ENCODE measurements at regions not wholly inside any gene's neighbourhood (a gene's known extent, or its start where the extent isn't known, plus 50 kb on each side); places are given as distances from the start of the nearest gene placed in this dataset.

GRCh38 chr17:53941231-53941630 lies 118.5 kb downstream of the KIF2B start:
- Histone ChIP-seq H3K4me3 (ENCODE audit: low read depth, low read length, poor library complexity, severe bottlenecking) (no peak overlapping the region), H2AFZ (ENCODE audit: low read length) (no peak overlapping the region), H3K36me3 (ENCODE audit: insufficient read depth, low read length) (no peaks in the 10 kb centered on the region), H3K9me3 (ENCODE audit: low read length) (no peaks in the 10 kb centered on the region), H3K79me2 (ENCODE audit: insufficient read depth, low read length) (no peaks in the 10 kb centered on the region), H3F3A (ENCODE audit: insufficient read depth, low read length) (no peaks in the 10 kb centered on the region), H3K4me1 (ENCODE audit: insufficient read depth, low read length, severe bottlenecking) (no peaks in the 10 kb centered on the region), H3K9ac (ENCODE audit: low read length) (no peak overlapping the region), H3K27me3 (ENCODE audit: insufficient read depth, low read length) (no peaks in the 10 kb centered on the region), H3K27ac (ENCODE audit: low read depth, low read length, poor library complexity, severe bottlenecking) (no peak overlapping the region), H3K4me2 (ENCODE audit: low read length) (no peak overlapping the region), H4K20me1 (ENCODE audit: insufficient read depth, low read length) (no peaks in the 10 kb centered on the region), H3K9me2 (ENCODE audit: low read depth, low read length) (no peaks in the 10 kb centered on the region)
- no peak for TF ChIP-seq EZH2 (IDR thresholded peaks at IDR 0.05; ENCODE audit: borderline replicate concordance, low read length)
- no peak for TF ChIP-seq CTCF (IDR thresholded peaks at IDR 0.05; ENCODE audit: low read length)

DNA sequence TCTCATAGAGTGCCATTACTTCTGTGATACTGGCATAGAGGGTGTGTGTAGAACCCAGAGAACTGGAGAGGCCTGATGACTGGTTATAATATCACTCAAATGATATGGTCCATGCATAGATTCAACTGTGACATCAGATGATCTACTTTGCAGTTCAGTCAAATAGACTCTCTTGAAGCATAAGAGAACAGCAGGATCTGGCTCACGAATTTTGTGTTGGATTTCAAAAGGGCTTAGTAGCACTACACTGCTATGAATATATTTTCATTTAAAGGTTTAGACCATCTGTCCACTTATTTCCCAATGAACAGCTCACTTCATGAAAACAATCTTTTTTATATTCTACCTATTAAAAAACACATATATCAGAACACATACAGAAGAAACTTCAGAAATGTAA lies 119.7 kb downstream of the KIF2B start:
- Histone ChIP-seq H3K9me2 (ENCODE audit: low read depth, low read length) (no peaks in the 10 kb centered on the region), H3K9ac (ENCODE audit: low read length) (no peak overlapping the region), H3K4me3 (ENCODE audit: low read depth, low read length, poor library complexity, severe bottlenecking) (no peak overlapping the region), H3K36me3 (ENCODE audit: insufficient read depth, low read length) (no peaks in the 10 kb centered on the region), H3K4me1 (ENCODE audit: insufficient read depth, low read length, severe bottlenecking) (no peaks in the 10 kb centered on the region), H3K4me2 (ENCODE audit: low read length) (no peak overlapping the region), H3K79me2 (ENCODE audit: insufficient read depth, low read length) (no peaks in the 10 kb centered on the region), H3F3A (ENCODE audit: insufficient read depth, low read length) (no peaks in the 10 kb centered on the region), H4K20me1 (ENCODE audit: insufficient read depth, low read length) (no peaks in the 10 kb centered on the region), H3K9me3 (ENCODE audit: low read length) (no peaks in the 10 kb centered on the region), H3K27ac (ENCODE audit: low read depth, low read length, poor library complexity, severe bottlenecking) (no peak overlapping the region), H2AFZ (ENCODE audit: low read length) (no peak overlapping the region), H3K27me3 (ENCODE audit: insufficient read depth, low read length) (no peaks in the 10 kb centered on the region)
- no peak for TF ChIP-seq EZH2 (IDR thresholded peaks at IDR 0.05; ENCODE audit: borderline replicate concordance, low read length)
- TF ChIP-seq CTCF (IDR thresholded peaks at IDR 0.05; ENCODE audit: low read length), result no peak

GRCh38 chr17:53942898-53943297 lies 120.2 kb downstream of the KIF2B start:
- H3F3A ChIP-seq (ENCODE audit: insufficient read depth, low read length), result no peaks in the 10 kb centered on the region
- no peaks in the 10 kb centered on the region for H3K27me3 ChIP-seq (ENCODE audit: insufficient read depth, low read length)
- H3K9me3 ChIP-seq (ENCODE audit: low read length), result no peaks in the 10 kb centered on the region
- no peaks in the 10 kb centered on the region for H4K20me1 ChIP-seq (ENCODE audit: insufficient read depth, low read length)
- H3K27ac ChIP-seq (ENCODE audit: low read depth, low read length, poor library complexity, severe bottlenecking), result no peak overlapping the region
- no peak for TF ChIP-seq EZH2 (IDR thresholded peaks at IDR 0.05; ENCODE audit: borderline replicate concordance, low read length)
- TF ChIP-seq CTCF (IDR thresholded peaks at IDR 0.05; ENCODE audit: low read length), result no peak
- no peaks in the 10 kb centered on the region for H3K79me2 ChIP-seq (ENCODE audit: insufficient read depth, low read length)
- no peak overlapping the region for H3K4me2 ChIP-seq (ENCODE audit: low read length)
- no peaks in the 10 kb centered on the region for H3K4me1 ChIP-seq (ENCODE audit: insufficient read depth, low read length, severe bottlenecking)
- no peaks in the 10 kb centered on the region for H3K36me3 ChIP-seq (ENCODE audit: insufficient read depth, low read length)
- H3K9me2 ChIP-seq (ENCODE audit: low read depth, low read length), result no peaks in the 10 kb centered on the region
- H3K9ac ChIP-seq (ENCODE audit: low read length), result no peak overlapping the region
- no peak overlapping the region for H2AFZ ChIP-seq (ENCODE audit: low read length)
- H3K4me3 ChIP-seq (ENCODE audit: low read depth, low read length, poor library complexity, severe bottlenecking), result no peak overlapping the region

Data from OCI-LY1 (cell line).